Muscle layer of colon (tissue), 2 donors: ENCODE measurements at regions not wholly inside any gene's neighbourhood (a gene's known extent, or its start where the extent isn't known, plus 50 kb on each side); places are given as distances from the start of the nearest gene placed in this dataset.

Source experiments
- H3K27ac ChIP-seq: one replicate; pipeline ENCODE4 v1.7.0; 2013; ENCODE audit warnings: low read depth, mild to moderate bottlenecking, low read length, moderate library complexity
- H3K27me3 ChIP-seq, 2 donors: one replicate each; pipeline ENCODE4 v1.7.0; 2013; ENCODE audit warnings: low read length in 2 of 2, mild to moderate bottlenecking in 2 of 2; ENCODE audit not compliant: insufficient read depth in 2 of 2, control insufficient read depth in 1 of 2
- H3K36me3 ChIP-seq: one replicate; pipeline ENCODE4 v1.7.0; 2013; ENCODE audit warnings: mild to moderate bottlenecking, low read length; ENCODE audit not compliant: insufficient read depth
- H3K4me1 ChIP-seq: one replicate; pipeline ENCODE4 v1.7.0; 2013; ENCODE audit warnings: mild to moderate bottlenecking, low read length; ENCODE audit not compliant: insufficient read depth
- H3K4me3 ChIP-seq, 2 donors: one replicate each; pipeline ENCODE4 v1.7.0; 2013; ENCODE audit warnings: low read length in 2 of 2, low read depth in 1 of 2, mild to moderate bottlenecking in 1 of 2, moderate library complexity in 1 of 2
- H3K9ac ChIP-seq: one replicate; pipeline ENCODE4 v1.7.0; 2013; ENCODE audit warnings: low read length
- H3K9me3 ChIP-seq: one replicate; pipeline ENCODE4 v1.7.0; 2013; ENCODE audit warnings: mild to moderate bottlenecking, low read length
- donor health status: abdominal sarcoma.
- donor health status: Adenocarcinoma of cecum.

DNA sequence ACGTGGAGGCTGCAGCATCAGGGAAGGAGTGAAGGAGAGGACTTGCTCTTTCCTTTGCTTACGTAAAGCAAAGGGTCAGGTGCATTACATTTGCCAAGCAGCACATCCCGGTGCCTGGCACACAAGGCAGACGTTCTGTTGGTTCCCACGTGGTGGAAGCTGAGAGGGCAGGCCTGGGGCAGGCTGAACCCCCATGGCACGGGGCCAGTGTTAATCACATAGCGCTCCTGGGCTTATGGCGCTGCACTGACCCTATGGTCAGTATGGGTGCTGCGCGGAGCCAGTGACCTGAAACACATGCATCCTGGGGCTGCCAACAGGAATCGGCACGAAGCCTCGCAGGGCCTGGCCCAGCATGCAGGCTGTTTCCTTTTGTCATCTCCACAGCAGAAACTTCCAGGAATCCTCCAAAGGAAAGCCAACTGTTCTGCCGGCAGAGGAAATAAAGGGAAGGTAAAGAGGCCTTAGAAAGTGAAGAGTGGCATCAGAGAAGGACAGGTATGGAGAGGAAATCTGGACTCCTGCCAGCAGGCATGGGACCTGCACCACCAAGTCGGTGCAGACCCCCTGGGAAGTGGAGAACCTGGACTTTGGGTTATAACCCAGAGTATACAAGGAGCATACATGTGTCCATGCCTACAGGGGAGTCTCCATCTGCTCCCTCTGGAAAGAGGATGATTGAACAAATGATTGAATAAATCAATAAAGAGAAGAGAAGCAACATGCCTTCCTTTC is 560.2 kb downstream of the TCERG1L start:
- H3K4me3 ChIP-seq, result no peak overlapping the region
- no peak overlapping the region for H3K9ac ChIP-seq
- no peaks in the 10 kb centered on the region for H3K27me3 ChIP-seq
- no peaks in the 10 kb centered on the region for H3K36me3 ChIP-seq
- H3K9me3 ChIP-seq, result peaks cover 4% of the 10 kb centered on the region
- H3K4me1 ChIP-seq, result no peaks in the 10 kb centered on the region
- H3K27ac ChIP-seq, result no peak overlapping the region

DNA sequence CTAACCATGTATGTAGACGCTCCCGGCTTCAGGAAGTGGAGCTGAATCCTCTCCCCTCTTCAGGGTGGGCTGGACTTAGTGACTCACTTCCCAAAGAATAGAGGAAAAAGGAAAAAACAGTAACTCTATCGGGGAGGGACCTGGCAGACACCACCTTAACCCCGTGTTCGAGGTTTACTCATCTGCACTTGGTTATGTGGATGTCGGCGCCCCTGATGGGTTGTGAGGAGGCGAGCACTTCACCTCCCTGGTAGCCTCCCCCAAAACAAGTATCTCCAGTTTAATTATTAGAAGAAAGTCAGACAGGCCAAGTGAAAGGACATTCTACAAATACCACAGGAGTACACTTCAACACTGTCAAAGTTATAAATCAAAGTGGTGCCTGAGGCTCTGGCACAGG is 559.7 kb downstream of the TCERG1L start:
- H3K36me3 ChIP-seq, result no peaks in the 10 kb centered on the region
- H3K4me3 ChIP-seq, result no peak overlapping the region
- H3K9ac ChIP-seq, result no peak overlapping the region
- peaks cover 4% of the 10 kb centered on the region for H3K9me3 ChIP-seq
- no peaks in the 10 kb centered on the region for H3K4me1 ChIP-seq
- no peak overlapping the region for H3K27ac ChIP-seq
- H3K27me3 ChIP-seq, result no peaks in the 10 kb centered on the region

DNA sequence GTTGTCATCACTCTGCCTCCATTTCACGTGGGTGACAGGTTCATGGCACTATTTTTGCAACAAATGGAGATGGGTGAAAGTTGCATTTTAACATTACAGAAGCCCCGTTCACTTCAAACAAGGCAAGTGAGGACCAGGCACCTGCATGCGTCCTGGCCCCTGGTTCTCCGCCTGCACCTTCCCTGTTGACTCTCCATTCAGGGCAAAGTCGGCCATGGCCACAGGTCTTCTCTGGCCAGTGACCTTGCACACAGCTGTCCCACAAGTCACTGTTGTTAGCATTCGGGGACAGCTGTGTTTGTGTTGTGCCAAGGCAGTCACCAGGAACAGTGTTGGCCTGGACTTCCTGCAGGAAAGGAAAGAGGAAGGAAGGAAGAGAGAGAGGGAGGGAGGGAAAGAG is 554.9 kb downstream of the TCERG1L start:
- H3K4me1 ChIP-seq, result no peaks in the 10 kb centered on the region
- no peaks in the 10 kb centered on the region for H3K27me3 ChIP-seq
- H3K36me3 ChIP-seq, result no peaks in the 10 kb centered on the region
- no peak overlapping the region for H3K4me3 ChIP-seq
- no peak overlapping the region for H3K27ac ChIP-seq
- no peak overlapping the region for H3K9ac ChIP-seq
- H3K9me3 ChIP-seq, result peaks cover 4% of the 10 kb centered on the region

DNA sequence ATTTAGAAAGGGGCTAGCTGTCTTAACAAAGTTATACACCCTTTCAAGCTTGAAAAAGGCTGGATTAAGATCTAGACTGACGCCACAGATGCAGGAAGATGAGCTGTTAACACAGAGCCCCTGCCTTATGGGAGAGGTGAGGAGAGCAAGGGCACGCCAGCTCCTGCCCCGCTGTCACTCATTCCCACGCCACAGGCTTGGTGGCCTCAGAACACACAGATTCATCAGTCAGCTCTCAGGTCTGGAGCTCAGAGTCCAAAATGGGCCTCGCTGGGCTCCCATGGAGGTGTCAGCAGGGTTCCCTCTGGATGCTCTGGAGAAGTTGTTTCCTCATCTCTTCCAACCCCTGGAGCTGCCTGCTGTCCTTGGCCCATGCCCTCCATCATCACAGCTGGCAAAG is 554.2 kb downstream of the TCERG1L start:
- H3K4me1 ChIP-seq, result no peaks in the 10 kb centered on the region
- no peaks in the 10 kb centered on the region for H3K27me3 ChIP-seq
- peaks cover 4% of the 10 kb centered on the region for H3K9me3 ChIP-seq
- H3K27ac ChIP-seq, result no peak overlapping the region
- no peaks in the 10 kb centered on the region for H3K36me3 ChIP-seq
- no peak overlapping the region for H3K9ac ChIP-seq
- no peak overlapping the region for H3K4me3 ChIP-seq

DNA sequence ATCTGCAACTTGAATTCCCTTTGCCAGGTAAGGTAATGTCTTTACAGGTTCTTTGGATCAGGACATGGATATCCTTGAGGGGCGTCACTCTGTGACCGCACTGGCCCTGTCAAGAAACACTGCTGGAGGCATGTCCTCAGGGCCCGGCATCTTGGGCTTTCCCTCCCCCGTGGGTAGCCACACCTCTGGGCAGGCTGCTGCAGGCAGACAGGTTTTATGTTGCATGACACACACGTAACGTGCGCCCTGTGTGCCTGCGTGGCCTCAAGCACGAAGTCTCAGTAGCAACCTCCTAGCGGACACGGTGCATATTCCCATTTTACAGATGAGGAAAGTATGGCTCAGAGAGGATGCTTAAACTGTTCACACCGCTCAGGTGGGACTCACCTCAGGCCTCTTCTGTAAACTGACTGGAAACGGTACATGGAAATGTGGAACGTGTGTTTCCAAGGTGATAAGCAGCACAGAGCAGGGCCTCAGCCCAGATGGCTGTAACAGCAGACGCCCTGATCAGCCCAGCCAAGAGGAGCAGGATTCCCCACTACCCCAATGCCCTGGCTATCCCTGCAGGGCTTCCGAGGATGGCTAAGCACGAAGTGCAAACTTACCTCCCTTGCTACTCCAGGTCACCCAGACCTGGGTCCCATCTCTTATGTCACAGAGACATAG is 553.6 kb downstream of the TCERG1L start:
- no peak overlapping the region for H3K27ac ChIP-seq
- no peaks in the 10 kb centered on the region for H3K27me3 ChIP-seq
- H3K4me1 ChIP-seq, result no peaks in the 10 kb centered on the region
- H3K9ac ChIP-seq, result no peak overlapping the region
- peaks cover 4% of the 10 kb centered on the region for H3K9me3 ChIP-seq
- no peak overlapping the region for H3K4me3 ChIP-seq
- H3K36me3 ChIP-seq, result no peaks in the 10 kb centered on the region

DNA sequence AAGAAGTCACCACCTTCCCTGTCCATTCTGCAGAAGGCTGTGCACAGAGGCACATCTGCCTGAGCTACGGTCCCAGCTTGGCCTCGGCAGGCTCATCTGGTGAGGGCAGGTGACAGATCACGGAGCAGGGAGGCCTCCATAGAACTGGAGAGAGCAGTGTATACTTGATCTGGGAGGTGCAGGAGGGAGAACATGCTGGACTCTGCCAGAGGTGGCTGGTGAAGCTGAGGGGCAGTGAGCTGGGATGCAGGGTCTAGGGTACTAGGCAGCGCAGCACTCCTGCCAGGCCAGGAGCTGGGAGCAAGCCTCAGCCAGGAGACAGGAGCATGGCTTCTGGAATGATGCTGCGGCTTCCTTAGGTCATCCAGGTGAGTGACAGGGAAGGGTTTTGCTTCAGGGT is 553.0 kb downstream of the TCERG1L start:
- no peak overlapping the region for H3K27ac ChIP-seq
- H3K4me1 ChIP-seq, result no peaks in the 10 kb centered on the region
- no peaks in the 10 kb centered on the region for H3K36me3 ChIP-seq
- no peak overlapping the region for H3K4me3 ChIP-seq
- H3K9ac ChIP-seq, result no peak overlapping the region
- H3K27me3 ChIP-seq, result no peaks in the 10 kb centered on the region
- peaks cover 4% of the 10 kb centered on the region for H3K9me3 ChIP-seq

DNA sequence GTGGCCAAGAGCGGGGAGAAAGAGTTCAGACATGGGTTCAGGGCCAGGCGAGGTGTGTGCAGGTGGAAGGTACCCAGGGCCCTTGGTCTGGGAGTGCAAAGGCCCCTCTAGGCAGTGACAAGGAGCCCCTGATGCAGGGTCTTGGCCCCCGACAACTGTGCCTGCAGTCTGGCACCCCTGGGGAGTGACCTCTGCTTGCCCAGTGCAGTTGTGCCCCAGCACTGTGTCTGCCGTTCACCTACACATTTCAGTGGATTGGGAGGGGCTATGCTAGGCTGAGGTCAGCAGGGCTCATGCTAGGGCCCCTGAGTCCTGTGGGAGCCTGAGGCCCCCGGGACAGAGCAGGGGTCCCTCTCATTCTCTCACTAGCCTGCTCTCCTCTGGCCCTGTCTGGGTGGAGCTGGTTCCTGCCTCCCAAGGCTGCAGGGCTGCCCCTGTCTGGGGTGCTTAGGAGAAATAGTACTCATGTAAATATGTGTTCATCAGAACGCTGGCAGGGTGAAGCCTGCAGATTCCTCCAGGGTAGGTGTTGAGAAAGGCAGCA is 550.4 kb downstream of the TCERG1L start:
- H3K36me3 ChIP-seq, result no peaks in the 10 kb centered on the region
- no peak overlapping the region for H3K9ac ChIP-seq
- no peak overlapping the region for H3K27ac ChIP-seq
- H3K27me3 ChIP-seq, result no peaks in the 10 kb centered on the region
- H3K4me1 ChIP-seq, result no peaks in the 10 kb centered on the region
- H3K9me3 ChIP-seq, result no peaks in the 10 kb centered on the region
- no peak overlapping the region for H3K4me3 ChIP-seq

DNA sequence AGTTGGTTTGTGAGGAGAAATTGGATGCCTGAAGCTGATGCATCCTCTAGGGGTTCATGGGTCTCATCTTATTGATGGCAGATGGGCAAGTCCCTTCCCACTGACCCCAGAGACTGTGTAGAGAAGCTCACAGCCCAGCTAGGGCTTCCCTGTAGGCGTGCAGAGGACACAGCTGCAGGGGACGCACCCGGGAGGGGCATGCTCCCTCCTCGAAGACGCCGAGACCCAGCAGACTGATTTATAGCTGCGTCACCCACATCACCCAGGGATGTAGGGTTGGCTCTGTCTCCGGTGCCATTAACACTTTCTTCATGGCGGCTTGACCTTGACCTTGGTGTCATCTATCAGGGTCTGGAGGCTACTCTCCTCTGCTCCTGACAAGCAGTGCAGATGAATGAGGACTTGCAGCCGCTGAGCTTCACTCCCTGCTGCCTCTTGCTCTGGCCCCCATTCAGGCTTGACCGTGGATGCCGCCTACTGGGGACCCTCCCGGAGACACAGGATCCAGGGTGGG is 549.7 kb downstream of the TCERG1L start:
- no peaks in the 10 kb centered on the region for H3K4me1 ChIP-seq
- H3K27ac ChIP-seq, result no peak overlapping the region
- no peaks in the 10 kb centered on the region for H3K27me3 ChIP-seq
- H3K9me3 ChIP-seq, result no peaks in the 10 kb centered on the region
- no peaks in the 10 kb centered on the region for H3K36me3 ChIP-seq
- no peak overlapping the region for H3K9ac ChIP-seq
- H3K4me3 ChIP-seq, result no peak overlapping the region

DNA sequence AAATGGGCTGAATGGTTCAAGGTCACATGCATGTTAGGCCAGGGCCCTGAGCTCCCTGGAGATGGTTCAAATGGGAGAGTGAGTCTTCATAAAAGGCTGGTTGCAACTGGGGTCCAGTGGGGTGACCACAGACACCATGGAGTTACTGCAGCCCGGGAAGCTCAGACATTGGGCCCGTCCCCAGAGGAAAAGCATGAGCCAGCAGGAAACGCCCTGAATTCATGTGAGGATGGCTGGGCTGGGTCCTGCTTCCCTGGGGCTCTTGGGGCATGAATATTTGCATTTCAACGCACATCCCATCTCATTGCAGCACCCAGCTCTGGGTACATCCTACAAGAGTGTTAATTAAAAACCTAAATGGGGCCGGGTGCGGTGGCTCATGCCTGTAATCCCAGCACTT is 549.0 kb downstream of the TCERG1L start:
- Histone ChIP-seq H3K4me1 (no peaks in the 10 kb centered on the region), H3K27ac (no peak overlapping the region), H3K9ac (no peak overlapping the region), H3K4me3 (no peak overlapping the region), H3K9me3 (peaks cover 3% of the 10 kb centered on the region), H3K36me3 (no peaks in the 10 kb centered on the region), H3K27me3 (no peaks in the 10 kb centered on the region)

DNA sequence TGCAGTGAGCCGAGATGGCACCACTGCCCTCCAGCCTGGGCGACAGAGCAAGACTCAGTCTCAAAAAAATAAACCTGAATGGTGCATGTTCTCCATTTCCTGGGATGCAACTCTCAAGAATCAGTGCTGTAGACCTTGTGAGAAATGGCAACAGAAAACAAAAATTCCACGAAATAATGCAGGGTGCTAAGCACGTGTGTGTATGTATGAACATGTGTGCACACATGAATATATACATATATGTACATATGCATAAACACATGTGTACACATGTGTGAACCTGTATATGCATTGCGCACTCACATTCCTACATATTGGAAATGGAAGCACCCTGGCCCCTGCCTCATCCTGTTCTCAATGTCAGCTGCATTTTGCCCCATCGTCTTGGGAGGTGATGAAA is 548.5 kb downstream of the TCERG1L start:
- no peak overlapping the region for H3K4me3 ChIP-seq
- H3K27ac ChIP-seq, result no peak overlapping the region
- no peaks in the 10 kb centered on the region for H3K4me1 ChIP-seq
- H3K27me3 ChIP-seq, result no peaks in the 10 kb centered on the region
- peaks cover 6% of the 10 kb centered on the region for H3K9me3 ChIP-seq
- no peaks in the 10 kb centered on the region for H3K36me3 ChIP-seq
- H3K9ac ChIP-seq, result no peak overlapping the region

DNA sequence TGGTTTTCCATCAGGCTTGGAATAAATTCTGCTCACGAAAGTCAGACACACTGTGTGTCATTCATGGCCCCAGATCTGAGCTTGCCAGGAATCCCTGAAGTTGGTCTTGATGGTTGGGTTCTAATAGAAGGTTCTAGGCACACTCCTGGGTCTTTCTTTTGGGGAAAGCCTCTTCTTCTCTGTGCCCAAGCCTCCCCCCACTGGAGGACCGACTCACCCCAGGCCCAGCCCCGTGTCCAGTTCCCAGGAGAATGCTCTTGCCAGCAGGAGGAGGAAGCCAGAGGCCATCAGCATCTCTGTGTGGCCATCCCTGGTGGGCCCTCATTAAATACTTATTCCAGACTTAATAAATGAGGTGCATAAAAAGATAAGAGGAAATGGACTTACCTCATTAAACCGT is 548.0 kb downstream of the TCERG1L start:
- H3K27ac ChIP-seq, result no peak overlapping the region
- no peak overlapping the region for H3K4me3 ChIP-seq
- H3K9ac ChIP-seq, result no peak overlapping the region
- no peaks in the 10 kb centered on the region for H3K4me1 ChIP-seq
- H3K9me3 ChIP-seq, result peaks cover 6% of the 10 kb centered on the region
- no peaks in the 10 kb centered on the region for H3K36me3 ChIP-seq
- H3K27me3 ChIP-seq, result no peaks in the 10 kb centered on the region
